Activated T-cell treated with anti-CD3 and anti-CD28 coated beads, Interleukin-2, amount 50 U/mL, for 48 hours (primary cell): ENCODE measurements at regions not wholly inside any gene's neighbourhood (a gene's known extent, or its start where the extent isn't known, plus 50 kb on each side); places are given as distances from the start of the nearest gene placed in this dataset.

Experiments
- DNase-seq, 2 experiments: peaks; one replicate each; pipeline ENCODE4 v3.0.0-alpha.2; 2020

DNA sequence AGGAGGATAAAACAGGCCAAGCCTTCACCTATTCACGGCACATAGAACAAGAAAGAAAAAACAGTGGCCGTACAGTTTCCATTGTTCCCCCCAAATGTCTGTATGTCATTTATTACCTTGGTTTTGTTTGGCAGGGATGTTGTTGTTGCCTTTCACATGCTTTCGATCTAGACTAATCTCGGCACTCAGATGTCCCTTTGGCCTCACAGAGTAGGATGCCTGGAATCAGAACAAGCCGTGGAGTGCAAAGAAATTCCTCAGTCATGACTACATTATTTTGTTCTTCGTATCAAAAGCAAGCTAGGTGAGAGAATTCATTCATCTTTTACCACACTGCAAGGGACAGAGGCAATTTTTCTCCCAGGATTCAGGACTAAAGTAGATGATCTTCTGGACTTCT lies 106.9 kb downstream of the SMIM20 start:
- no peak for DNase-seq

DNA sequence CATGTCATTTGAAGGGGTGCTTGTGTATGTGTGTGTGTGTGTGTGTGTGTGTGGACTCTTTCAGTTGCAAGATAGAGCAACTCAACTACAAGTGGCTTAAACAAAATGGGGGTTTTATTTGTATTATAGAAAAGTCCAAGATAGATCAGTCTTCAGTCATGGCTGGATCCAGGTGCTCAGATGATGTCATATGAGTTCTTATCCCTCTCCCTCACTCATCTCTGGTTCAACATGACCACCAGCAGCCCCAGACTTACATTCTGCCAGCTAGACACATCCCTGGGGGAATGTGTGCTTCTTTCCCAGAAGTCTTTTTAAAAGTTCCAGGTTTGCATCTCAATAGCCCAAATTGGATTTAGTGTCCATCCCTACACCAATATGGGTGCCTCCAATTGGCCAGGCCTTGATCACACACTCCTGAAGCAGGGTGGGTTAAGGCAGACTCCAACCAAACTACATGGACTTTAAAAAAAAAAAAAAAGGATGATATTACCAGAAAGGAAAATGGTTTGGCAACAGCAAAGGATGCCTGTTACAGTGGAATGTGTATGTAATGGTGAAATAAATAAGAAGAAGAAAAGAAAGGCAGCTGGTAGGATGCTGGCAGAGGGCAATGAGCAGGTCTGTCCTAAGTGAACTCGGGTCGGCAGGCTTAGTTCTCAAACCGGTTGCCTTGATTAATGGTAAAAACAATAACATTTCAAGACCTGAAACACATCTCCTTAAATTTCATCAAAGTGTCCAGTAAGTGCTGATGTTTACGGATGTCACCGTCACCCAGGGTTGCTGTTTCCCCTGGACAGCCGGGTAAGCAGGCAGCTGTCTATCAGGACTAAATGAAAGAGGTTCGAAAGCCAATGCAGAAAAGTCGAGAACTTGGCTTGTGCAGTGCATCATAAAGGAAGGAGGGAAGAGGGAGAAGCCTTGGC lies 107.7 kb downstream of the SMIM20 start:
- DNase-seq = no peak

DNA sequence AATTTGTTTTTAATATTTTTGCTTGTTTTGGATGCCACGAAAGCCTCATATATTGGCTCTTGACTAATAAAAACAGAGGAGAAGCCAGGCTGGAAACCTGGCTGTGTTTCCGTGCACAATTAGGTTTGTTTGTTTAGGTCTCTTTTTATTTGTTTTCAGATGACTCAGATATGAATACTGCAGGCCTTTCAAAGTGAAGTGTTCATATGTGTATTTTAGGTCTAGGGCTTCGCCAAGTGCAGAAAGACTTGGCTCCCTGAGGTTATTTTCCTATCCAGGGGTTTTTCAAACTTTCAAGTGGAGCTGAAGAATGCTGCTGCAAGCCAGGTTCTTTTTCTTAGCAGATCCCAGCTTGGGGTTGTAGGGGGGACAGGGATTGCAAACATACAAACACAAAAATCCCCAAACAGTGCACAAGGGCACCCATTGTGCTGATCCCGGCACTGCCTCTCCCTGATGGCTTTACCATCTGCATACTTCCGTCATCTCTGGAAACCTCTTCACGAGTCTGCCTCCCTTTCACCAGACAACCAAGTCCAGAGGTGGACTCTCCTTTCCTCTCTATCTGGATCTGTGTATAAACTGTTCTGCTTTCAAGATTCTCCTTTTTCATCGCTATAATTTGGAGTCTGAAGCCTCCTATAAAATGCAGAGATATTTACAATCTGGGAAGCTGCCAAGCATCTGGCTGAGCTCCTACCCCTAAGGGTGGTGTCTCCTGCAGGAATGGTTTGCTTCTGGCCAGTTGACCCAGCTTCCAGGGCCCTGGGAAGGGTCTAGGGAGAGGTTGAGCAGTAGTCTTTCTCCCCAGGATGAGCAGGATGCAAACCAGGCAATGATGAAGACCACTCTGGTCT lies 108.6 kb downstream of the SMIM20 start:
- DNase-seq = no peak

DNA sequence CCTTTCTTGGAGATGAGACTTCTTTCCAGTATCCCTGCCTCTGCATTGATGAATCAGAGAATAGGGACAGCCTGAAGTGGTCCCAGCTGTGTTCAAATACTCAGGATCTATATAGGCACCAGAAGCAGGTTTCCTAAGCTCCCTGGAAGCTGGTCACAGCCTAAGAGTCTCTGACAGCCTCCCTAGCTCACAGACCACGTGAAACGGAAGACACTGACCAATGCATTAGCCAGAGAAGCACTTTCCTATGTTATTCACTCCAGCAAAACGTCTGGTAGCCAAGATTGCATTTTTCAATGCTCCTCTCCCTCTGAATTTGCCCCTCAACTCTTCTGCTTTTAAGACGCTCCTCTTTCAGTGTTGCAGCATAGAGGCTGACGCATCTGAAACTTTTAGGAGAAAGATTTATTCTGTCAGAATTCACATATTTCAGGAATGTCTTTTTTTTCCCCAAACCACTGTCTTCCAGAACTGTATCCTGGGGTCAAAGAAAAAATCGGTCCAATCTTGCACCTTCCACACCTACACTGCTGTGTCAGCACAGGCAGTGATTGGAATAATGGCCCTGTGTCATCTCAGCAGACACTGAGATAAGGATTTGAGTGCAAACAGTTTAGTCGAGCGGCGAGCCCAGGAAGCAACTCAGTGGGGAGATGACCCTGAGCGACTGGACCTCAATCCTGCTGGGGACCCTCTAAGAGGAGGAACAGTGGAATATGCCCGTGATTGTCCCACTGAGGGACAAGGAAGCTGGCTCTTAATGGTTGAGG lies 109.4 kb downstream of the SMIM20 start:
- no peak for DNase-seq

DNA sequence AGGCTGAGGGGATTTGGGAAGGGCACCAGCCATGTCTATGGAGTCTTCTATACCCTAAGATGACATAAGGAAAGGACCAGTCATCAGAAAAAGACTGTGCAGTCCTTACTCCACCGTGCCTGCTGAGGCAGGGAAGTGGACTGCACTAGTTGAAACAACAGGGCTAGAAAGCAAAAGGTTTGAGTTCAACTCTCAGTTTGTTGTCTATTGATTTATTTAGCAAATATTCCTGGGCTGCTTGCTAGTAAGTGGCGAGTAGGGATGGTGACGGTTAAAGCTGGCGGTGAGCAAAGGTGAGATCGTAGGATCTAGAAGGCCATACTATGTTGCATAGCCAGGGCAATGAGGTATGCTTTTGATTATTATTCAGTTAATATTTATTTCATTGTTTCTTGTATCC lies 110.1 kb downstream of the SMIM20 start:
- DNase-seq = no peak

DNA sequence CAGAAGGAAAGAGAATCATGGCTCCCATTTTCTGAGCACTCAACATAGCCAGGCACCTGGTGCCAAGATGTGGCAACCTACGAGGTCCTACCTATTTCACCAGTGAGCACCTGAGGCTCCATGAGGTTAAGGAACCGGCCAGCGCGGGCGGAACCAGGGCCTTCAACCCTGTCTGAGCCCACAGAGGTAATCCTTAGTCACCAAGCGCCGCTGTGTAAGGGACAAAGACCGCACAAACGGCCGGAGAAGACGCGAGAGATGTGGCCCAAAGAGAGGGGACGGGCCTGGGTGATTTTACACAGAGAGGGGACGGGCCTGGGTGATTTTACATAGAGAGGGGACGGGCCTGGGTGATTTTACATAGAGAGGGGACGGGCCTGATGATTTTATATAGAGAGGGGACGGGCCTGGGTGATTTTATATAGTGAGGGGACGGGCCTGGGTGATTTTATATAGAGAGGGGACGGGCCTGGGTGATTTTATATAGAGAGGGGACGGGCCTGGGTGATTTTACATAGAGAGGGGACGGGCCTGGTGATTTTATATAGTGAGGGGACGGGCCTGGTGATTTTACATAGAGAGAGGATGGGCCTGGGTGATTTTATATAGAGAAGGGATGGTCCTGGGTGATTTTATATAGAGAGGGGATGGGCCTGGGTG lies 114.2 kb downstream of the SMIM20 start:
- DNase-seq = no peak

DNA sequence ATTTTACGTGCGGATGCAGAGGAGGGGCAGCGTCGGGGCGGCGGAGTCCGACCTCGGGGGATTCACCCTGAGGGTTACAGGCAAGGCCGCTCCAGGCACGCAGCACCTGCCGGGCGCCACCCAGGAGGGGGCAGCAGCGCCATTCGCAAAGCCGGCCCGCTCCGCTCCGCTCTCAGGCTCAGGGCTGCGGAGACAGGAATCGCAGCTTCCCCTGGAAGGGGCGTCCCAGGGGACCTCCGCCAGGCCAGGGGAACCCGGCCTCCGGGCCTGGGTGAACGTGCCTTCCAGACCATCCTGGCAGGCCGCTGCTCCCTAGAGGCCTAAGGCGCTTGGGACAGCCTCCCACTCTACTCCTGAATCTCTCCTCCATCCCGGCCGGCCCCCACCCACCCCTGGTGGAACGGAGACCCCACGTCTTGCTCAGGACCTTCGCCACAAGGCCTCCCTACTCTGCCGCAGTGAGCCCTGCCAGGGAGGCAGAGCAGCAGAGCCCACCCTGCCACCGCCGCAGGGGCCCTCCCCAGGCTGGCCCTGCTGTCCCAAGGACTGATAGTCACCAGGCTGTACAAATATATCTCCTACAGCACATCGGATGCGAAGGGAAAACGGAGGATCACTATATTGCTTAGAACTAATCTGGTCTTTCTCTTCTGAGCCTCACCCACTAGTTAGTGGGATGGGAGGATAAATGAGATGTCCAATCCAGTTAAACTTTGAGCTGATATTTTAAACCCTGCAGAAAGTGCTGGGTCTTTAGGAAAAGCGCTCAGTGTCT lies 115.0 kb downstream of the SMIM20 start:
- peak; percentile 86 to 88 for DNase-seq

DNA sequence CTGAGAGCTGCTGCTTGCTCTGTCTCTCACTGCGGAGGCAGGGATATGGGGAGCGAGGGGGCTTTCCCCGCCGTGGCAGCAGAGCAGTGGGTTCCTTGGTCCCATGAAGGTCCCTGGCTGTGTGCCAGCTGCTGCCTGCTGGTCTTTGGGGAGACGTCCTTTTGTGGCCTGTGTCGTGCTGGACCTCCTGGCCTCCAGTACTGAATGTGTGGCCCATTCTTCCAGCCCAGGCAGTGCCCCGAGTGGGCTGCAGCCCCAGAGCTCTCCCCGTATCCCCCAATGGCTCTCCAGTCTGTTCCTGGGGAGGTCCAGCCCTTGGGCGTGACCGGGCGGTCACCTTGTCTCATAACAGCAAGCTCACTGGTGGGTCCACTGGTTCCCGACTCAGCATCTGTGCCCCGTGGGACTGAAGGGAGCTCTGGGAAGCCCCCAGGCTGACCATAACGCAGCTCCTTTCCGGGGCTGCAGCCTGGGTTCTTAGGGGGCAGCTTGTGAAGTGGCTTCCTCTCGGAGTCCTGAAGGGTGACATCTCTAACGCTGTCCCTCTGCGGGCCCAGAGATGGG lies 115.6 kb downstream of the SMIM20 start:
- DNase-seq = peak in 1 of 2 experiments; percentile 24

DNA sequence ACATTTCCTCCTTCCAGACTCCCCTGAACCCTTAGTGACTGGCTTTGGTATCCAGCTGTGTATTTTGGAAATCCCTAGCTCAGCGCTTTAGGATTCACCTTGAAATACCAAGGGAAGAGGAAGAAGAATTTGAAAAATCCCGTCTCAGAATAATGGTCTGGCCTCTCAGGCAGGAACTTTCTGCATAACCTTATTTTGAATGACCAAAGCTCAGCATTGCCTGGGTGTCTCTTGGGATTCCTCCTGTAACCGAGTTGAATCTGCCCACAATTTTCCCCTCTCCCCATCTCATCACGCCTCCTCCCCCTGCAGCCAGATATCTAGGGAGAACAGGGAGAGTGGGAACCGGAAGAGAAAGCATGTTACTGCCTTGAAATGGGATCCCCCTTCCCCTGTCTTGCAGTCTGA lies 116.2 kb downstream of the SMIM20 start:
- DNase-seq = no peak

DNA sequence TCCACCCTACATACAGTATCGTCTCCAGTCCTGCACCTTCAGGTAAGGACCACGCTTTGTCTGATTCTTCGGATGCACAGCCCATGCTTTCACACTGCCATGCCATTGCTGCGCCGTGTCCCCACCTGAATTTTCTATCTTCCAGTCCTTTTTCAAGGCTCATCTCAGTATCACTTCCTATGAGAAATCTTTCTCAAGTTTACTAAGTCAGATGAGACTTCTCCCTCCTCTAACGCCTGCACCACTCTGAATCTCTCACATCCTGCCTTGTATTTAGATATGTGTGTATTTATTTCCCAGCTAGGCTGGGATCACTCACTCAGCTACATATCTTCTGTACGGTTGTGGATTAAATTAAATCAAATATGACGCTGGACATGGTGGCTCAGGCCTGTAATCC lies 116.8 kb downstream of the SMIM20 start:
- DNase-seq = peak; percentile 30 to 32

DNA sequence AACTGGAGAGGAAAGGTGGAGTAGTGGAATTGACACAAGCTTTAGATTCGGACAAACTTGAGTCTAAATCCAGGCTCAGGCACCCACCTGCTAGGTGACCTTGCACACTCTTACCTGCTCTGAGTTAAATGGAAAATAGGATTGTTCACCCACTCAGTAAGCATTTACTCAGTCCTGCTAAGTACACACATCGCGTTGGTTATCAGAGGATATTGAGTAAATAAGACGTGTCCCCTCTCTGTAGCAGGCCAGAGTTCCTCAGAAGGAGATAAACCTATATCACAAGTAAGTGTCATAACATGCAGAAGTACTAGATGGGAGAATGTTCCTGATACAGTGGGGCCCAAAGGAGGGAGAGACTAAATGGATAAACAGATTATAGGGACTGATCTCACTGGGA lies 117.7 kb downstream of the SMIM20 start:
- no peak for DNase-seq

DNA sequence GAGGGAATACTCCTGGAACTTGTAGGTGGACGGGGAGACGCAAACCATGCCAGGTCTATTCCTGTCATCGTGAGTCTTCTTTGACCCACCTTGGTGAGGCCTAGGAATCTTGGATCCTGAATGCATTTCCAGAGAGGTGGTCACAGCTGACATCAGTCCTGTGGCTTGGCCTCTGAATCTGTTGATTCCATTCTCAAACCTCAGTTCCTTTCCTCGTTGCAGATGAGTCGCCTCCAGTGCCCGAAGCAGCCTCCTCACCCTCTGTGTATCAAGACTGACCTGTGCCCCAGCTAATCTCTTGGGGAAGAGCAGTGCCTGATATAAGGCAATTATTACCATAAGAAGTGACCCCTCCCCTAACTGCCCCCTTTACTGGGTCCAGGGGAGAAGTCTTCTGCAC lies 118.1 kb downstream of the SMIM20 start:
- DNase-seq = no peak

DNA sequence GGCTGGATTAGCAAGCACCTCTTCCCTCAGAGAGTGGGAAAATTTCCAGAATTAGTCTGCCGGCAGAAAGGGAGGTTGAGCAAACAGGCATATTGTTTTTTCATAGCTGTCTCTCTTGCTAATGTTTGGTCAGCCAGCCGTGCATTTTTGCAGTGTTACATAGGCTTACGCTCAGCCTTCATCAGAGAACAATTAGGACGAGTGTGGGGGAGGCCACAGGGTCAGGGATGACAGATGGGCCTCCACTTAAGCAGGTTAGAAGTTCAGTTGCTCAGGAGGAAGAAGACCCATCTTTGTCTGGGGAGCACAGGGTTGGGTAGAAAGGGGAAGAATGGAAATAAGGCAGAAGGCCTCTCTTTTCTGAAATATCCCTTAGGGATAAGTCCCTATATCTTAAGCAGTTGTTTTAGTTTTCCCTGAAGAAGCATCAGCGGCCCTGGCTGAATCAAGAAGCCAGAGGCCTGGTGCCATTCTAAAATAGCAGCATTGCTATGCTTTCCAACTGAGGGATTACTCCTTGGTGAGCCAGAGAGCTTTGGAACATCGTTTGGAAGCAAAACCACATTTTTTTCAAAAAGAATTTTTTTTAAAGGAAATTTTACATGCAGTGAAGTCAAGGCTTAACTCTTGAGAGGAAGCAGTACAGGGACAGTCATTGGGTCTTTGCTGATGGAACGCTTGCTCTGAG lies 118.8 kb downstream of the SMIM20 start:
- DNase-seq = no peak

DNA sequence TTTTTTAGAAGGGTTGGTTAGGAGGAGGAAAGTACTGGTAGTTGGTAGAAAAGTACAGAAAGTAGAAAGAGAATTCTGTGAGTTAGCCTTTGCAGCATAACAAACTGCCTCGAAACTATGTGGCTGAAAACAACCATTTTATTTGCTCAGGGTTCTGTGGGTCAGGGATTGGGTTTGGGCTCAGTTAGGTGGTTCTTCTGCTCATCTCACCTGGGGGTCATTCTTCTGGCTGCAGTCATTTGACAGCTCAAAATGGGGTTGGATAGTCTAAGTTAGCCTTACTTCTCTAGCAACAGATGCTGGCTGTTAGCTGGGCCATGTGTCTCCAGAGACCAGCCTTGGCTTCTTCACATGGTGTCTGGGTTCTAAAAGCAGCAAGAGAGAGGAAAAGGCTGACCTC lies 119.4 kb downstream of the SMIM20 start:
- DNase-seq = no peak

DNA sequence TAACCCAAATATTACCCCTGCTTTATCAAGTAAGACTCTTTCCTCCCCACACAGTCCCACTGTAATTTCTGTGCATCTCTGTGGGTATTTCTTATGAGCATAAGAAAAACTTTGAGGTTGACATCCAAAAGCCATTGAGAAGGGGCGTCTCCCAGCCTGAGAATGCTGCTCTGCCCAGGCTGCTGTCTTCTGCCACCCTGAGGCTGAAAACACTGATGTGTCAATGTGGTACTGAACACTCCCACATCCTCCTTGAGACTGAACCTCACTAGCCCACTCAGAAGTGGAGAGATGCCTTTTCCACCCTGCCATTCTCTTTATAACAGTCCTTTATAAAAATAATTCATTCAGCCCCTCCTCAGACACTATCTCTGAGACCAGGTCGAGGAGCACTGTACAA lies 120.8 kb downstream of the SMIM20 start:
- peak; percentile 28 to 45 for DNase-seq

DNA sequence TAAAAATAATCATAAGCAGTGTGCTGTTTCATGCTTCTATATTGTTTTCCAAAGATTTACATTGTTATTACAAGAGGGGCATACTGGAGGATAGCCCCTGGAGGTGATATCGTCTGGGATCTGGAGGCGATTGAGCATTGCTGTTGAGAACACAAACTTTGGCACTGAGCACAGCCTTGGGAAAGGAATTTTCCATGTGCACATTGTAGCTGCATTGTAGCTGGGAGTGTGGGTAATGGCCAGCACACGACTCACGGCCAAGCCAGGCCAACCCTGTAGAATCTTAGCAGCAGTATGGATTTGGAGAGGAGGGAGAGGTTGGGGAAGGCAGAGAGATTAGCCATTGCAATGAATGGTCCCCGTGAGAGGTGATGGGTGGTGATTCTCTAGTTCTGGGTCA lies 121.9 kb downstream of the SMIM20 start:
- DNase-seq = no peak

DNA sequence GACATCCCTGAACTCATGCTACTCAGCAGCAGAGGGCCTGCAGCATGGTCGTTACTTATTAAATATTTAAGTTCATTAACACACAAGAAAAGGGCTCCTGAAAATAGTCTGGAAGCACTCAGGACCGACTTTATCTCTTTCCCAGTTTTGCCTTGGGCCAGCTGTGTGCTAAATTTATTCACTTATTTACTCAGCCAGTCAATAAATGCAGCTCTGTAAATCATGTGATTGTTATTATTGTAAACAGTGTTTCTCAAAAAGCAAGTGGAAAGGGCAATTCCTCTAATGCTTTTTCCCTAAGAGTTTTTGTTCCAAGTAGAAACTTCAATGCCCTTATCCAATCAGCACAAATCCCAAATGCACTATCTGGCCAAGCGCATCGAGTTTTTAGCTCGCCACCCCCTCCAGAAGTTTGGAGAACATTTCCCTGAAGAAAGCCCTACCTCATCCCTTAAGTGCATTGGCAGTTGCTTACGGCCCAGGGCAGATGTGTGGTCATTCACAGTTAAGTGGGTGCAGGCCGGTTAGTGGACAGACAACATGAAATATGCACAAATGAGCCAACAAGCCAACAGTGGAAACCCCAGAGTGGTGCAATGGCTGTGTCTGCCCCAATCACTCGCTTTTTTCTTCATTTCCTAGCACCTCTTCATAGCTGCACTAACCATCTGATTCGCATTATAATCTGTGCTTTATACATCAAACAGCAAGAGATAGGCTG lies 125.8 kb downstream of the SMIM20 start:
- DNase-seq = no peak

DNA sequence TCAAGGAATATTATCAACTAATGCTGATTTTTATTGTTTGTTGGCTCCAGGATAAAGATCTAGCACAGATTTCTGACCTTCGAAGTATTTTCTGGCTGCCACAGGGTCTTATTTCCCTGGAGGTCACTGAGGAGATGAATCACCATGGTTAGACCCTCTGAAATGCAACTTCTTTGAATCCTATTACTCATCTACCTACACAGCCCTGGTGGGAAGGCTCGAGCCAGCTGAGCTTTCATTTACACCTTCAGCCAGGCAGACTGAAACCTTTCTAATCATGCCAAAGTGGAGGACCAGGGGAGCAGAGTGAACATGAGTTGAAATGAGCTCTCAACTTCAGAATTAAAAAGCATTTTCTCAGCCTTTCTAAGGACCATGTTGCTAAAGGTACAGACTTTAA lies 130.5 kb downstream of the SMIM20 start:
- no peak for DNase-seq

DNA sequence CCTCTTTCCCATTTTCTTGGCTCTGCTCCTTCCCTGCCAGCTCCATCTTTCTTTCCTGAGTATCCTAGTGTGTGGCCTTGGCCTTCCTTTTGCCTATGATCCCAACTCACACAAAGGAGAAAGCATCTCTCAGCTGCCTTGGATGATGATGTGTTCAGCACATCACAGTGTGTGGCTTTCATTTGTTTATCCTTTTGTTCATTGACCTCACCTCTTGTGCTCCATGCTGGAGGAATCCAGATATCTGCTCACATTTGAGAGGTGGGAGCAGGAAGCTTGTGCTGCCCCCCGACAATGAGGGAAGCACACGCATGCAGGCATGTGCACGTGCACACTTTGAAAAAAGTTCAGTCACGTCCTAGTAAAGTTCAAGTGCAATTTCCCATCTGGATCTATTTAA lies 131.0 kb downstream of the SMIM20 start:
- no peak for DNase-seq

DNA sequence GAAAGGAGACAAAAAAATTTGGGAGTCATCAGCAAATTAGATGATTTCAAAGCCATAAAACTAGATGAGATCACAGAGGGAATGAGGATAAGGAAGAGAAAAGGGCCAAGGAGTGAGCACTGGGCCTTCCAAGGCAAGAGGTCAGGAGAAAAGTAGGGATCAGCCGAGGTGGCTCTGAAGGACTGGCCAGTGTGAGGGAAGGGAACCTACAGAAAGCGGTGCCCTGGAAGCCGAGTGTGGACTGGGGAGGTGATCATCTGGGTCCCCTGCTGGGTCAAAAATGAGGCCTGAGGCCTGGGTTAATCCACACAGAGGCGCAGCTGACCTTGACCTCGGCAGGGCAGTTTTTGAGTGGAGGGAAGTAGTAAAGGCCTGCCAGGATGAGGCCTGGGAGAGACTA lies 133.8 kb downstream of the SMIM20 start:
- no peak for DNase-seq
